ENCODE measurements at regions not wholly inside any gene's neighbourhood (a gene's known extent, or its start where the extent isn't known, plus 50 kb on each side); places are given as distances from the start of the nearest gene placed in this dataset.

GRCh38 chr13:61470786-61471185, 55.1 kb upstream of the PCDH20 start:
- no peak for TF ChIP-seq CTCF (IDR thresholded peaks at IDR 0.05)
- Histone ChIP-seq H3K27ac (no peak overlapping the region), H3K4me1 (no peaks in the 10 kb centered on the region), H3K4me3 (ENCODE audit: low read depth, low read length) (no peak overlapping the region), H3K27me3 (ENCODE audit: control insufficient read depth, insufficient read depth, low read length) (no peaks in the 10 kb centered on the region), H3K9ac (no peak overlapping the region), H3K4me2 (ENCODE audit: low read length) (no peak overlapping the region), H3K79me2 (no peaks in the 10 kb centered on the region), H2AFZ (no peak overlapping the region), H3K9me3 (ENCODE audit: control insufficient read depth, low read length) (no peaks in the 10 kb centered on the region), H3K36me3 (ENCODE audit: control insufficient read depth, insufficient read depth, low read length) (no peaks in the 10 kb centered on the region)

- H3K27me3 ChIP-seq (ENCODE audit: control insufficient read depth, insufficient read depth, low read length) = no peaks in the 10 kb centered on the region
- no peak for TF ChIP-seq CTCF (IDR thresholded peaks at IDR 0.05)
- H3K9me3 ChIP-seq (ENCODE audit: control insufficient read depth, low read length) = no peaks in the 10 kb centered on the region
- H3K4me3 ChIP-seq (ENCODE audit: low read depth, low read length) = no peak overlapping the region
- no peaks in the 10 kb centered on the region for H3K4me1 ChIP-seq
- H3K4me2 ChIP-seq (ENCODE audit: low read length) = no peak overlapping the region
- no peak overlapping the region for H3K27ac ChIP-seq
- H3K79me2 ChIP-seq = no peaks in the 10 kb centered on the region
- no peak overlapping the region for H2AFZ ChIP-seq
- H3K9ac ChIP-seq = no peak overlapping the region
- no peaks in the 10 kb centered on the region for H3K36me3 ChIP-seq (ENCODE audit: control insufficient read depth, insufficient read depth, low read length)
Observed at GRCh38 chr13:61466280-61466679, 50.6 kb upstream of the PCDH20 start.

All from parathyroid adenoma (tissue), 2 donors.